ENCODE measurements at regions not wholly inside any gene's neighbourhood (a gene's known extent, or its start where the extent isn't known, plus 50 kb on each side); places are given as distances from the start of the nearest gene placed in this dataset.
"Not testable (repeated sequence)": the region's sequence is repeated elsewhere in the genome, so short reads cannot be mapped to it uniquely, and the experiment has no call there.

GRCh38 chr12:17214929-17215328, 609.0 kb upstream of the LMO3 start:
- no peak for ATAC-seq

GRCh38 chr12:17206553-17206952, 600.6 kb upstream of the LMO3 start:
- no peak for ATAC-seq

- ATAC-seq, result no peak
Measured at GRCh38 chr12:17204289-17205054, 598.5 kb upstream of the LMO3 start.

- no peak for ATAC-seq
Measured at GRCh38 chr12:17203497-17203896, 597.5 kb upstream of the LMO3 start.

GRCh38 chr12:17197971-17198370, 592.0 kb upstream of the LMO3 start:
- ATAC-seq, result no peak

GRCh38 chr12:17192721-17193120, 586.8 kb upstream of the LMO3 start:
- no peak for ATAC-seq

- no peak for ATAC-seq
Measured at GRCh38 chr12:17169726-17170471, 563.9 kb upstream of the LMO3 start.

GRCh38 chr12:17159506-17160300, 553.7 kb upstream of the LMO3 start:
- no peak for ATAC-seq

- no peak for ATAC-seq
Measured at GRCh38 chr12:17158201-17158600, 552.2 kb upstream of the LMO3 start.

GRCh38 chr12:17151917-17152316, 546.0 kb upstream of the LMO3 start:
- ATAC-seq, result no peak

- no peak for ATAC-seq
Measured at GRCh38 chr12:17148706-17149105, 542.7 kb upstream of the LMO3 start.

- no peak for ATAC-seq
Measured at GRCh38 chr12:17142856-17143255, 536.9 kb upstream of the LMO3 start.

- ATAC-seq, result no peak
Measured at GRCh38 chr12:17139931-17140330, 534.0 kb upstream of the LMO3 start.

GRCh38 chr12:17137396-17137795, 531.4 kb upstream of the LMO3 start:
- ATAC-seq, result no peak

- no peak for ATAC-seq
Measured at GRCh38 chr12:17134315-17134714, 528.4 kb upstream of the LMO3 start.

- ATAC-seq, result no peak
Measured at GRCh38 chr12:17132336-17132735, 526.4 kb upstream of the LMO3 start.

GRCh38 chr12:17116538-17116937, 510.6 kb upstream of the LMO3 start:
- ATAC-seq, result not testable (repeated sequence)

GRCh38 chr12:17110316-17110715, 504.4 kb upstream of the LMO3 start:
- ATAC-seq, result no peak

- ATAC-seq, result no peak
Measured at GRCh38 chr12:17108877-17109541, 503.0 kb upstream of the LMO3 start.

GRCh38 chr12:17104801-17105200, 498.8 kb upstream of the LMO3 start:
- no peak for ATAC-seq

- ATAC-seq, result no peak
Measured at GRCh38 chr12:17097674-17098073, 491.7 kb upstream of the LMO3 start.

- ATAC-seq, result no peak
Measured at GRCh38 chr12:17084831-17085230, 478.9 kb upstream of the LMO3 start.

Measured in activated CD4-positive, CD25-positive, alpha-beta regulatory T cell treated with anti-CD3 and anti-CD28 coated beads, Interleukin-2, amount 50 U/mL, for 24 hours (primary cell).